ENCODE measurements at regions not wholly inside any gene's neighbourhood (a gene's known extent, or its start where the extent isn't known, plus 50 kb on each side); places are given as distances from the start of the nearest gene placed in this dataset.

DNA sequence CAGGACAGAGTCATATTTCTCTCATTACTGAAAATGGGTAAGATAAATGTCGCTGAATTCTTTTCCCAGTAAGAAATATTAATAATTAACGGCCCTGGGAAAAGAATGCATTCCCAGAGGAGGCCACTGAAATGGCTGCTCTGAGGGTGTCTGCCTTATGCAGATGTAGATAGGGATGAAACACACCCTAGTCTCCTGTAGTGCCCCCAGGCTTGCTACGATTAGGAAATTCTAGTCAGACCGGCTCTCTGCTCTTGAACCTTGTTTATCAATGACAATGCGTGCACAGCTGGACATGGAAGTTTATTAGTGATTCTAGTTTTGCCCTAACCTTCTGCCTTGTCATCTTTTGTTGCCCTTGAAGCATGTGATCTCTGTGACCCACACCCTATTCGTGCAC lies 291.1 kb downstream of the ZNF248 start:
- Histone ChIP-seq H3K27ac (ENCODE audit: low read depth) (no peak overlapping the region), H3F3A (replicated peaks; ENCODE audit: low read depth) (no peaks in the 10 kb centered on the region), H3K9me2 (ENCODE audit: insufficient read depth) (no peaks in the 10 kb centered on the region), H2AFZ (no peak overlapping the region), H3K4me1 (ENCODE audit: insufficient read depth) (no peaks in the 10 kb centered on the region), H3K4me3 (no peak overlapping the region), H3K27me3 (ENCODE audit: insufficient read depth) (no peaks in the 10 kb centered on the region), H3K79me2 (replicated peaks; ENCODE audit: insufficient read depth) (no peaks in the 10 kb centered on the region), H3K4me2 (no peak overlapping the region), H4K20me1 (replicated peaks; ENCODE audit: insufficient read depth) (no peaks in the 10 kb centered on the region), H3K36me3 (ENCODE audit: insufficient read depth) (no peaks in the 10 kb centered on the region)
- Mint-ChIP-seq H3K4me1 (no peaks in the 10 kb centered on the region), H3K9me3 (peaks cover 96% of the 10 kb centered on the region), H3K36me3 (ENCODE audit: low read depth) (peaks cover 13% of the 10 kb centered on the region), H3K27me3 (ENCODE audit: insufficient read depth, low read depth, poor library complexity) (no peaks in the 10 kb centered on the region), H3K27ac (no peak overlapping the region), H3K4me3 (no peak overlapping the region)
- DNase-seq (ENCODE audit: low spot score) (no peak), ATAC-seq (no peak)
- TF ChIP-seq EZH2phosphoT487 (IDR thresholded peaks at IDR 0.05; ENCODE audit: unreplicated experiment) (no peak), STAT1 (IDR thresholded peaks at IDR 0.05; ENCODE audit: unreplicated experiment) (no peak), ZNF331 (CRISPR knock-in tag; IDR thresholded peaks at IDR 0.05; ENCODE audit: low read depth) (no peak), POLR2AphosphoS5 (IDR thresholded peaks at IDR 0.05; ENCODE audit: low read depth) (no peak), JUNB (IDR thresholded peaks at IDR 0.05; ENCODE audit: unreplicated experiment) (no peak), CREB1 (CRISPR knock-in tag; IDR thresholded peaks at IDR 0.05; ENCODE audit: low read depth) (no peak), ZNF114 (CRISPR knock-in tag; IDR thresholded peaks at IDR 0.05) (no peak)
- TF ChIP-seq, protein P1, sequence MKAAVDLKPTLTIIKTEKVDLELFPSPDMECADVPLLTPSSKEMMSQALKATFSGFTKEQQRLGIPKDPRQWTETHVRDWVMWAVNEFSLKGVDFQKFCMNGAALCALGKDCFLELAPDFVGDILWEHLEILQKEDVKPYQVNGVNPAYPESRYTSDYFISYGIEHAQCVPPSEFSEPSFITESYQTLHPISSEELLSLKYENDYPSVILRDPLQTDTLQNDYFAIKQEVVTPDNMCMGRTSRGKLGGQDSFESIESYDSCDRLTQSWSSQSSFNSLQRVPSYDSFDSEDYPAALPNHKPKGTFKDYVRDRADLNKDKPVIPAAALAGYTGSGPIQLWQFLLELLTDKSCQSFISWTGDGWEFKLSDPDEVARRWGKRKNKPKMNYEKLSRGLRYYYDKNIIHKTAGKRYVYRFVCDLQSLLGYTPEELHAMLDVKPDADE (IDR thresholded peaks at IDR 0.05), result no peak
- TF ChIP-seq, protein P2, sequence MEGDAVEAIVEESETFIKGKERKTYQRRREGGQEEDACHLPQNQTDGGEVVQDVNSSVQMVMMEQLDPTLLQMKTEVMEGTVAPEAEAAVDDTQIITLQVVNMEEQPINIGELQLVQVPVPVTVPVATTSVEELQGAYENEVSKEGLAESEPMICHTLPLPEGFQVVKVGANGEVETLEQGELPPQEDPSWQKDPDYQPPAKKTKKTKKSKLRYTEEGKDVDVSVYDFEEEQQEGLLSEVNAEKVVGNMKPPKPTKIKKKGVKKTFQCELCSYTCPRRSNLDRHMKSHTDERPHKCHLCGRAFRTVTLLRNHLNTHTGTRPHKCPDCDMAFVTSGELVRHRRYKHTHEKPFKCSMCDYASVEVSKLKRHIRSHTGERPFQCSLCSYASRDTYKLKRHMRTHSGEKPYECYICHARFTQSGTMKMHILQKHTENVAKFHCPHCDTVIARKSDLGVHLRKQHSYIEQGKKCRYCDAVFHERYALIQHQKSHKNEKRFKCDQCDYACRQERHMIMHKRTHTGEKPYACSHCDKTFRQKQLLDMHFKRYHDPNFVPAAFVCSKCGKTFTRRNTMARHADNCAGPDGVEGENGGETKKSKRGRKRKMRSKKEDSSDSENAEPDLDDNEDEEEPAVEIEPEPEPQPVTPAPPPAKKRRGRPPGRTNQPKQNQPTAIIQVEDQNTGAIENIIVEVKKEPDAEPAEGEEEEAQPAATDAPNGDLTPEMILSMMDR (conservative IDR thresholded peaks at IDR 0.05; ENCODE audit: low read depth in 2 of 2), result no peak

DNA sequence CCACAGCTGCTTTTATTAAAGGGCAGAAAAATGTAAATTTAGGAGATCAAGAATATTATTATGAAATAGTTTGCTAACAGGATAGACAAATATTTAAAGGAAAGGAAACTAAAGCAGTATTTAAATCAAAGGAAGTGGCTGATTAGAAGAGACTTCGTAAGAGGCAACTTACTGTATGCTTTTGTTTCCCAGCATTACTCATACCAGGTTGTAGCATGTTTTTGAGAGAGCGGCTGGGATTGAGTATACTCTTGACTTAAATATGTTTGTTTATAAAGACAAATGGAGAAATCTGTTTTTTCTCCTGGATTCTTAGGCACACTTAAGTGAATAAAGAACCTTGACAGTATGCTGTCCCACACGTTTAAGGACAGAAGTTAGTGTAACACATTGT lies 293.7 kb downstream of the ZNF248 start:
- ATAC-seq, result no peak
- peaks cover 92% of the 10 kb centered on the region for H3K9me3 Mint-ChIP-seq
- TF ChIP-seq ZNF331 (CRISPR knock-in tag; IDR thresholded peaks at IDR 0.05; ENCODE audit: low read depth) (no peak), JUNB (IDR thresholded peaks at IDR 0.05; ENCODE audit: unreplicated experiment) (no peak), CREB1 (CRISPR knock-in tag; IDR thresholded peaks at IDR 0.05; ENCODE audit: low read depth) (no peak), EZH2phosphoT487 (IDR thresholded peaks at IDR 0.05; ENCODE audit: unreplicated experiment) (no peak)
- TF ChIP-seq, protein P3, sequence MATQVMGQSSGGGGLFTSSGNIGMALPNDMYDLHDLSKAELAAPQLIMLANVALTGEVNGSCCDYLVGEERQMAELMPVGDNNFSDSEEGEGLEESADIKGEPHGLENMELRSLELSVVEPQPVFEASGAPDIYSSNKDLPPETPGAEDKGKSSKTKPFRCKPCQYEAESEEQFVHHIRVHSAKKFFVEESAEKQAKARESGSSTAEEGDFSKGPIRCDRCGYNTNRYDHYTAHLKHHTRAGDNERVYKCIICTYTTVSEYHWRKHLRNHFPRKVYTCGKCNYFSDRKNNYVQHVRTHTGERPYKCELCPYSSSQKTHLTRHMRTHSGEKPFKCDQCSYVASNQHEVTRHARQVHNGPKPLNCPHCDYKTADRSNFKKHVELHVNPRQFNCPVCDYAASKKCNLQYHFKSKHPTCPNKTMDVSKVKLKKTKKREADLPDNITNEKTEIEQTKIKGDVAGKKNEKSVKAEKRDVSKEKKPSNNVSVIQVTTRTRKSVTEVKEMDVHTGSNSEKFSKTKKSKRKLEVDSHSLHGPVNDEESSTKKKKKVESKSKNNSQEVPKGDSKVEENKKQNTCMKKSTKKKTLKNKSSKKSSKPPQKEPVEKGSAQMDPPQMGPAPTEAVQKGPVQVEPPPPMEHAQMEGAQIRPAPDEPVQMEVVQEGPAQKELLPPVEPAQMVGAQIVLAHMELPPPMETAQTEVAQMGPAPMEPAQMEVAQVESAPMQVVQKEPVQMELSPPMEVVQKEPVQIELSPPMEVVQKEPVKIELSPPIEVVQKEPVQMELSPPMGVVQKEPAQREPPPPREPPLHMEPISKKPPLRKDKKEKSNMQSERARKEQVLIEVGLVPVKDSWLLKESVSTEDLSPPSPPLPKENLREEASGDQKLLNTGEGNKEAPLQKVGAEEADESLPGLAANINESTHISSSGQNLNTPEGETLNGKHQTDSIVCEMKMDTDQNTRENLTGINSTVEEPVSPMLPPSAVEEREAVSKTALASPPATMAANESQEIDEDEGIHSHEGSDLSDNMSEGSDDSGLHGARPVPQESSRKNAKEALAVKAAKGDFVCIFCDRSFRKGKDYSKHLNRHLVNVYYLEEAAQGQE (IDR thresholded peaks at IDR 0.05; ENCODE audit: unreplicated experiment), result no peak

More for the DNA sequence above, 293.7 kb downstream of the ZNF248 start:
- Mint-ChIP-seq H3K4me1 (no peaks in the 10 kb centered on the region), H3K27me3 (ENCODE audit: insufficient read depth, low read depth, poor library complexity) (peaks cover 2% of the 10 kb centered on the region), H3K4me3 (no peak overlapping the region), H3K36me3 (ENCODE audit: low read depth) (peaks cover 20% of the 10 kb centered on the region), H3K27ac (no peak overlapping the region)
- H3K4me3 ChIP-seq, result no peak overlapping the region
- no peak for DNase-seq (ENCODE audit: low spot score)
- H3K27me3 ChIP-seq (ENCODE audit: insufficient read depth), result no peaks in the 10 kb centered on the region
- no peaks in the 10 kb centered on the region for H3K9me2 ChIP-seq (ENCODE audit: insufficient read depth)
- no peak overlapping the region for H3K4me2 ChIP-seq
- no peak overlapping the region for H2AFZ ChIP-seq
- no peaks in the 10 kb centered on the region for H3K4me1 ChIP-seq (ENCODE audit: insufficient read depth)
- H3K36me3 ChIP-seq (ENCODE audit: insufficient read depth), result no peaks in the 10 kb centered on the region
- no peaks in the 10 kb centered on the region for H3F3A ChIP-seq (replicated peaks; ENCODE audit: low read depth)
- no peaks in the 10 kb centered on the region for H4K20me1 ChIP-seq (replicated peaks; ENCODE audit: insufficient read depth)
- no peak overlapping the region for H3K27ac ChIP-seq (ENCODE audit: low read depth)
- no peaks in the 10 kb centered on the region for H3K79me2 ChIP-seq (replicated peaks; ENCODE audit: insufficient read depth)
